Heart left ventricle (tissue), 13 donors: ENCODE measurements at regions not wholly inside any gene's neighbourhood (a gene's known extent, or its start where the extent isn't known, plus 50 kb on each side); places are given as distances from the start of the nearest gene placed in this dataset.

Experiments
- CTCF ChIP-seq, 12 donors: fragments of 200-600 bp; sonication (generic) in 4 of 12; IDR thresholded peaks; one replicate each; pipeline versions ENCODE4 v1.5.0 to v1.8.0; 2018 to 2022; ENCODE audit warnings: antibody characterized with exemption in 12 of 12, mild to moderate bottlenecking in 5 of 12
- POLR2A ChIP-seq, 2 donors: fragments of 450-650 bp; IDR thresholded peaks; one replicate each; pipeline ENCODE4 v1.6.1; 2017; ENCODE audit warnings: antibody characterized with exemption in 2 of 2, mild to moderate bottlenecking in 2 of 2, moderate library complexity in 2 of 2
- donor health status: ischemic (EF 13 %, LVEDD 7.1; RV severe dilation, severe dysfunction).
- donor health status: DM: no; HTN: yes; CAD: no.
- donor health status: DM: no; HTN: no; CAD: no.
- donor health status: ischemic (EF 25% LVEDD 6.9; RV normal size, moderate dysfunction).
- donor health status: ischemic (EF 25% LVEDD 5.7; RV mildly dilated, moderate dysfunction).
- donor health status: ischemic (EF 35%, LVEDD 5.7; RV mildly dilated, moderate dysfunction).
- donor health status: nonischemic (EF 11% LVEDD 7.7; RV severe dilation, severe dysfunction).
- donor health status: DM: yes; HTN: yes; CAD: no.
- donor health status: PGD.
- donor health status: ischemic (EF 29% LVEDD 5.4; RV normal size, mild dysfunction).
- donor health status: nonischemic (EF 23%, LVEDD 6.1; RV moderate dilation, normal function).

- TF ChIP-seq POLR2A (IDR thresholded peaks at IDR 0.05) = no peak
- TF ChIP-seq CTCF (IDR thresholded peaks at IDR 0.05) = no peak
Observed at GRCh38 chr2:128997166-128997866, 678.6 kb upstream of the HS6ST1 start.
